Skin of body (tissue), 1 donor: ENCODE measurements at regions not wholly inside any gene's neighbourhood (a gene's known extent, or its start where the extent isn't known, plus 50 kb on each side); places are given as distances from the start of the nearest gene placed in this dataset.

Experiments
- DNase-seq: peaks from one replicate; lab custom pipeline; 2025; lab: John Stamatoyannopoulos, UW

DNA sequence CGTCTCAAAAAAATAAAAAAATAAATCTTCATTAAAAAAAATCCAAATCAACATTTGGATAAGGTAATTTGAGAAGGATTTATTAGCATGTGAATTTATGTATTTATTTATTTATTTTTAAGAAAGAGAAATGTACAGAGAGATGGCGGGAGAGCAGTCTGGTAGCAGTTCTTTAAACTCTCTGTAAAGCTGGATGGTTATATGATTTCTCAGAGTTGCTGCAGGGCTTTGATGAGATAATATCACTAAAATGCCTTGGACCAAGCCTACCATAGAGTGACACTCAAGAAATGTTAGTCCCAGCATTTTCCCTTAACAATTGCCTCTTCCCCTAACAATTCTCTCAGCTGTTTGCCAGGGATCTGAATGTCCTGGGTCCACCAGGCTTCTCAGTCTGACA, 103.4 kb upstream of the LNX1 start:
- DNase-seq, result no peak

DNA sequence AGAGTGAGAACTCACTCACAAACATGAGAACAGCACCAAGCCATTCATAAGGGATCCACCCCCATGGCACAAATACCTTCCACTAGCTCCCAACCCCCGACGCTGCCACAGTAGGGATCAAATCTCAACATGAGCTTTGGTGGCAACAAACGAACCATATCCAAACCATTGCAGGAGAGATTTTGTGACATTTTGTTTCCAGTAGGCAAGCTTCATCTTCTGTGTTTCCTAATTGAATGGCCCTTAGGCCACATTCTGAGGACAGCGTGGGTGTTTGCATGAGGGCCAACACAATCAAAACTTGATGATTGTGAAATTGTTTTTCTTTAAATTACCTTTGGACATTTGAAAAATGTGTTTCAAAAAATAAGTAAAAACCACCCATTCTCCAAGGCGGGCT, 102.6 kb upstream of the LNX1 start:
- DNase-seq, result no peak

DNA sequence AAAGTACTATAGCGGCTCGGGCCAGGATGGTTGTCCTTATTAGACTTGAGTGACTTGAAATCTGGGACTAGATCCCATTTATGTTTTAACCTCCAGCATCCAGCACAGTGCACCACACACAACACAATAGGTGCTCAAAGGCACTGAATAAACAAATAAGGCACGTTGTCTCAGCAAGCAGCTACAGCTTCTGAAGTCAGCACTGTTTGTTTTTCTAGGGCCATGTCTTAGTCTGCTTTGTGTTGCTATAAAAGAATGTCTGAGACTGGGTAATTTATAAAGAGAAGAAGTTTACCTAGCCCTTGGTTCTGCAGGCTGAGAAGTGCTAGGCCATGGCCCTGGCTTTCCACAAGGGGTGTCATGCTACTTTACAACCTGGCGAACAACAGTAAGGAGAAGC, 102.1 kb upstream of the LNX1 start:
- DNase-seq, result no peak

DNA sequence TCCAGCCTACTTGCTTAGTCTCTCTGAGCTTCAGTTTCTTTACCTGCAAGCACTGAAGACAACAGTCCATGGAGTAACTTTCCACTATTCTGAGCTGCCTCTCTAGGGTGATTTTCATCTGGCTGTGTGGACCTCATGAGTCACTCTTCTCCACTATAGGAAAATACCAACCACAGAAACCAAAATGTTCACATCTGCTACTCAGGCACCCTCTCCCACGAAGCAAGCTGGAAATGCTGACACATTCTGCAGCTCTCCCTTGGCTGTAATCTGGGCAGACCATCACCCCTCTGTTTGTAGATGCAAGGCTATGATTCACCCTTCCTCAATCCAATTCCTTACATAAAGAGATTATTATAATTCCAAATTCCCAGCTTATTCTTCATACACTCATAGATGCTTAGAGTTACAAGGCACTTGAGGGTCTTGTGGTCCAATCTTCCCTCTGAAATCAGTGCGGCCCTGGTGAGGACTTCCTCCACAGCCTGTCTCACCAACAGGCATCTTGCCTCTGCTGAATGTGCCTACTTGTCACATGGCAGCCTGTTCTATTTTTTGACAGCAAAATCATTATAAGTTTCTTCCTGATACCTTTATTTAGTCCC, 97.0 kb upstream of the LNX1 start:
- DNase-seq, result peak; percentile 80

DNA sequence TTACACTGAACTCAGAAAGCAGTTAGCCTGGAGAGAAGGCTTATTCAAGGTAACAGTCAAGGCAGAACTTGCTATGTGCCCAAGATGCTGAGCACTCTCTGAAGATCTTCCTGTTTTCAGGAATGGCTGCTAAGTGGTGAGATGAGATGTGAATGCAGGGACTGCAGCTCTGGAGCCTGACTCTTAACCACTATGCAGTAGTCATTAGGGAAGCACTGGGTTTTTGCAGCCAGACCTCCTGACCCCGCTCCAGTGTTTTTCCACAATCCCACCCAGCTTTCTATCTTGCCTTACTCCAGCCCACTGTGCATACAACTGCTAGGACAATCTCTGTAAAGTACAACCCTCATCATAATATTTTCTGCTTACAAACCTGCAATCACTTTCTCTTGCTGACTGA, 95.2 kb upstream of the LNX1 start:
- DNase-seq, result no peak

DNA sequence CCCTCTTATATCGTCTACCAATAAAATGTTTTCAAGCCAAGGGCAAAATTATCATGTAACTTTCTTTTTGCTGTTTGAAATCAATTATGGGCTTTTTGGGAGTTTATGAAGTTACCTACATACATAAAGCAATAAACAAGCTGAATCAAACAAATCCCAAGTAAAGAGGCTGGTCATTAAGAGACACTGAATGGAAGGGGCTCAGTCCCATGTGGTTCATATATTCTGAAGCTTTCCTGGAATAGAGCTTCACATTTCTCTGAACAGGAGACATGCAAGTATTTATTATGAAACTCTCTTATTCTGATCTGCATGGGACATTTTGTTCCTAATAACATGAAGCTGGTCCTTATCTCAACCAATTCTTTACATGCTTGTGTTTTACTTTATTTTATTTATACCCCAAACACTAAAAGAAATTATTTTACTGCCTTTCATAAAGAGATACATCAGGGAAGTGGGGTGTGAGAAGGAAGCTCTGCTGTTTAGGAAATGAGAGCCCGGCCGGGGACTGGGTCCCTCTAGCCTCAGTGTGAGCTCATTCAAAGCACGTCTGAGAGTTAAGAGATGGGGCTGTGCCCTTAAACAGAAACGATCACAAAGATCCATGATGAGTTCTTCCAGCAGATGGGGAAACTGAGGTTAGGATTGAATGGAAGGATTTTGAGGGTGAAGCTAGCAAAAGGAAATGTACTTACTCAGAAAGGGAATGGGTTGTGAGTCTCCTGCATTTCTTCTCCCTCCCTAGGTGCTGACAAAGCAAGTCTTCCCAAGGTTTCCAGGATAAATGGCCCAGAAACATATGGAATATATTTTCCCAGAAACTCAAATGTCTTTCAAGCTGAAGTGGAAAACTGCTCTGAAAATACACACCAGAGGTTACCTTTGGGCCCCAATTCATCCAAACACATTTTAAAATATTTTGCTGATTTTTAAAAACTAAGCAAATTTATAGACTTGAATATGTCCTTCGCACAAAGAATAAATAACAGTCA, 93.1 kb upstream of the LNX1 start:
- peak; percentile 31 for DNase-seq

DNA sequence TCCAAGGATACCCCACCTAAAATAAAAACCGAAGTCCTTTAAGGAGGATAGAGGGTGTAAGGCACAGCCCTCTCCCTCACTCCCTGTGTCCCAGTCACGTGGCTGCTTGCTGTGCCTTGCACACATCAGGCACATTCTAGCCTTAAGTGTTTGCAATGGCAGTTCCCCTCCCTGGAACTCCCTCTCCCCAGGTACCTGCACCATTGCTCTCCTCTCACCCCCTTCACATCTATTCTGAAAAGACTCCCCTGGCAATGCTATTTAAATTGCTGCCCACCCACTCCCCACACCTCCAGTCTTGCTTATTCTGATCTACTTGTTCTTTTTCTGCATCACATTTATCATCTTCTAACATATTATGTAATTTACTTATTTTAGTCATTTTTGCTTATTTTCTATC, 91.6 kb upstream of the LNX1 start:
- no peak for DNase-seq

DNA sequence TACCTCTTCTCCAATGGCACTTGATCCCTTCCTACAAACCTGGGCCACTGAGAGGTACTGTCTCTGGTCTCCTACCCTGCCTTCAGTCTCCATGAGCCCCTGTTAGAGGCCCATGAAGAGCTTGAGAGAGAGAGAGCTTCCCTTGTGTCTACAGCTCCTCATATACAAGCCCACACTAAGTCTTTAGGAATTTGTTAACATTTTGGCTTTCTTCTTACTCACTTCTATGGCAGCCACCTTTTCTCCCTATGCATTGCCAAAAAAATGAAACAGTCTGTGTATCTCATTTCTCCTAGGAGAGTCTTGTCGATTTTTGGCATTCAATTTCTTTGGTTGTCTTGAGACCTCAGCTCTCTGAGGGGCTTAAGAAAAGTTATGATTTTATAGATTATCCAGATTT, 90.9 kb upstream of the LNX1 start:
- no peak for DNase-seq

DNA sequence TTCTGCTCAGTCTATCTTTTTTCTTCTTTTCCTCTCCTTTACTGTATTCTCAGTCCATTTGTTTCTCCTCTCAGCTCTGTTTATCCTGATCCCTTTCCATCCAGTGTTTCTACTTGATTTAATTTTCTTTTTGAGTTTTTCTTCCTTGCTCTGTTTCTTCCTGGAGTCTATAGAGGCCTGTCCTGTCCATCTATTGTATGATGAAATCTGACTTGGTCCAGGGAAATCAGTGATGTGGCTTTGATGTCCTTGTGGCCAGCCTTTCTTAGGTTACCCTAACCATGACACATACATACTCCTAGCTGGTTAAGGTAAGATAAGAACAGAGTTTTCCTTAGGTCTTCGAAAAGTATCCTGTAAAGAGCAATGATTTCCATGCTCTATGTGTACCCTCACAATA, 89.3 kb upstream of the LNX1 start:
- DNase-seq, result no peak

DNA sequence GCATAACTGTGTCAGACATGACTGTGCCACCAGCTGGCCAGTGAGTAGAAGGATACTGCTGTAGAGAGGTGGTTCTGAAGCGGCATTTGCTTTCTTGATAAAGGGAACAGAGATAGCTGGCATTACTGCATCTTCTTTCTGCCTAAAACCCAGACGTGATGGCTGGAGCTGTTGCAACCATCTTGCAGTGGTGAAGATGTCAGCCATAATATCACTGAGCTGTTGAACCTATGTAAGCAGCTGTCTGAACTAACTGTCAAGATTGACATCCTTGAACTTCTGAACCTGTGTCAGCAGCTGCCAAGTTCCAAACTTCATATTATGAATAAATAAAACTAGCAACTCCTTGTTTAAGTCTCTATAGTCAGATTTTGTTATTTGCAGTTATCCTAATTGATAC, 88.9 kb upstream of the LNX1 start:
- no peak for DNase-seq

DNA sequence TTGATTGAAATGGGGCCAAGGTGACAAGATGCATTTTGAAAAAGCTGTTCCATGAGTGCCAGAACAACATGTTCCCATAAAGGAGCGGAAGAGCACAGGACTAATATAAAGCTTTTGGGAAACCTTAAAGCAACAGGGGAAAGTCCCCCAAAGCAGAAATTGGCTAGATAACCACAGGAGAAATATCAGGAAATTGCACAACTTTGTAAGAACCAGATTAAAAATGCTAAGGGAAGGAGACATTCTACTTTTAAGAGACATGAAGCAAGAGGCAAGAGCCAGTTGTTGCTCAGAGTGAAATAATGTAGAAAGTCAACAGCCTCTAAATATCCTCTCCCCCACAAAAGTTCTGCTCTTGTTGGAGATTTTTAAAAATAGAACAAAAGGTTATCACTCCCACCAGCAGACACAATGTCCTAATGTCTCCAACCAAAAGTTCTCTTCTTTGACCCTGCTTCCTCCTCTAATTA, 85.2 kb upstream of the LNX1 start:
- DNase-seq, result no peak

DNA sequence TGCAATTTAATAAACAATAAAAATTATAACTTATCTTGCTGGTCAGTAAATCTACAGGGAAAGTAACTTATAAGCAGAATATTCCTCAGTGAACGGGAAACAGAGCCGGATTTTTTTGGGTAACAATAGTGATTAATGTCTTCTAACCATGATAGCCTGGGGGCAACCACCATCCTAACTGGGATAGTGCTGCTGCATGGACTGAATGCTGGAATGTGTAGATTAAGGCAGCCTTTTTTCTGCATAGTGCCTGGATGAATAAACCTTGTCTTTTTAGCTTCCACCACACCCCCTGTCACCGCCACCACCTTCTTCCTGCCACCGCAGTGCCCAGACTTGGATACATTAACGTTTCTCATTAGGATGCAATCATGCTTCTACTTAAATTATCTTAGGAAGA, 83.6 kb upstream of the LNX1 start:
- no peak for DNase-seq

DNA sequence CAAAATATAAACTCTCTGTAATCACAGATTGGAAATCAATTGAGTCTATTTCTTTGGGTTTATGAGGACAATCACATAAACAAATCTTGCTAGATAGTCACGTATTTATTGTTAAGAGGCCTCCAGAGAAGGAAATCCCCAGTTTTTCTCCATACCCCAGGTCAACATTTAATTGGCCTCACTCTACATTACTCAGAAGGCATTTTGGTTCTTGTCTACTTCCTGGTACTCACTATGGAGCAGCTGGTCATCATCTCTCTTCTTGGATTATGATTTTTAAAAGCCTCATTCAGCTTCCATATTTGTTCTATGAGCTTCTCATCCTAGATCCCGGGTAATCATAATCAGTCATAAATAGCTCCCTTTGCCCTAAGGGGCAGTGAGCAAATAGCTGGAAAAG, 81.6 kb upstream of the LNX1 start:
- DNase-seq, result no peak

DNA sequence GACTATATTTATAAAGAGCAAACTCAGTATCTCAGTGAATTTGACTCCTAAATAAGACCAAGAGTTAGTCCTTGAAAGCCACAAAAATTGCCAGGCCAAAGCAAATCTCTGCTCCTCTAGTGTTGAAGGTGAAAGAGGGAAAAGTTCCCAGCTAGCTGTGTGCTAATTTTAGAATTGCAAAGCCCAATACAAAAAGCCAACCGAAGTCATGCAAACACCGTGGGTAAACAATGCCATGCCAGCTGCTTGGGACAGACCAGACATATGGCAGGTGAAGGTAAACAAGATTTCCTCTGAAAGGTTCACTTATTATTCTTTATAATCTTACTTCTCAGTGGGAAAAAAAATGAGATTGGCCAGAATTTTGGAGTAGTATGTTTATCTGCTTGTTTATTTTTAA, 80.5 kb upstream of the LNX1 start:
- DNase-seq, result no peak

DNA sequence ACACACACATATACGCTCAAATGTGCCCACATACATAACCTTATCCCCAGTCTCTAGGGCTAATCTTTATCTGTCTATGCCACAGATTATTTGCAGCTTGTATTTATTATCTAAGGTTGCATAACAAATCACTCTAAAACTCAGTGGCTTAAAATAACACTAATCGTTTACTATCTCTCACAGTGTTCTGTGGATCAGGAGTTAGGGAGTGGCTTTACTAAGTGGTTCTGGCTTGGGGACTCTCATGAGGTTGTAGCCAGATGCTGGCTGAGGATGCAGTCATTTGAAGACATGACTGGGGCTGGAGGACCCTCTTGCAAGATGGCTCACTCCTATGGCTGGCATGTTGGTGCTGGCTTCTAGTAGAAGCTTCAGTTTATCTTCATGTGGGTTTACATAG, 68.5 kb upstream of the LNX1 start:
- no peak for DNase-seq

DNA sequence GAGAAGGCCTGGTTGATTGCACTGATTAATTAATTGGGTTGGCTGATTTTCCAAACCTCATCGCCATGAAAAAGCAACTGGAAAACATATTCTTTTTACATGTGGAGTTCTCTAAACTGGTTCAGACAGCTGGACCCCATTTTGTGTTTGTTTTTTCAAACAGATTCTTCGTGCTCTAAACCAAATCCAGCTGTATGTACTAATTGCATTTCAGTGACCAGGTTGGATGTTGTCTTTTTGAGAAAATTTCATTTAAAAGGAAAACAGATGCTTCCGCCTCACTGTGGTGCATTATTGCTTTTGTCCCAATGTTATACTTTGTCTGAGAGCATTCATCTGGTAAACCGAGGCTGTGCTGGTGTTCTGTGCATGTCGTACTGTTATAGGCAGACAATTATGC, 67.8 kb upstream of the LNX1 start:
- peak; percentile 35 for DNase-seq

DNA sequence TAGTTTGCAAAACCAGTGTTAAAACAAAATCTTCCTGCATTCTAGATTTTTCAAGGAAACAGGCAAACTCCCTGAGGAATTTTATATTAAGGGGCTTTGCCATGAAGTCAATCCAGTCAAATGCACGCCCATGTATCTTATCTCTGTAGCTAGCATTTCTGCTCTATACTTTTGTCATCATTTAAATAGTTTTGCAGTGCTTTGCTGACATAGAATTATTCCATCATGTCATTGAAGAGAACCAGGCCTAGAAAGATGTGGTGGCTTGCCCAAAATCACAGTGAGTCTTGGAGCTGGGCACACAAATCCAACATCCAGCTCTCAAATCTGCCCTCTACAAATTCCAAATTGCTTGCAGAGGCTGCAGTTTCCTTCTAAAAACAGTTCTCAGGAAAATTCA, 66.7 kb upstream of the LNX1 start:
- no peak for DNase-seq

DNA sequence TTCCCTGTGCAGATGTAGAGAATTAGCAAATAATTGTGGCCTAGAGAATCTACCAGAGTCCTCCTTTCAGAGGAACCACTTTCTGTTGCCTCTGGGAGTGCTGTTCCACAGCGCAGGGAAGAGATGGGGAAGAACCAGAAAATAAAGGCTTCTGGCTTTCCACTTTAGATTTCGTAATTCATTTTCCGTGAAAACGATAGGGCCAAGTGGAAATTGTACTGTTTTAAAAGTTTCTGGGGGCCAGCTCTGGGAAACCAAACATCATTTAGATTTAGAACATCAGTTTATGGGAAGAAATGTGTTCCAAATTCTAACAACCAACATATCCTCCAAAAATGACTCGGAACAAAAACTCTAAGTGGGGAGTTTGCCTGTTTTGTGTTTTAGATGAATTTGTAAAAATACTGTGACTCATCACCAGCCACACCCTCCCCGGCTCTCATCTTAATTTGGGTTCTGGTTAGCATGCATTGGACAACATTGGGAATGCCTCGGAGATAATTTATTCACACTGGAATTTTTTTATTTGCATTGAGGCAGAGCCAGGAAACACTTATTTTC, 65.2 kb upstream of the LNX1 start:
- peak; percentile 97 for DNase-seq

DNA sequence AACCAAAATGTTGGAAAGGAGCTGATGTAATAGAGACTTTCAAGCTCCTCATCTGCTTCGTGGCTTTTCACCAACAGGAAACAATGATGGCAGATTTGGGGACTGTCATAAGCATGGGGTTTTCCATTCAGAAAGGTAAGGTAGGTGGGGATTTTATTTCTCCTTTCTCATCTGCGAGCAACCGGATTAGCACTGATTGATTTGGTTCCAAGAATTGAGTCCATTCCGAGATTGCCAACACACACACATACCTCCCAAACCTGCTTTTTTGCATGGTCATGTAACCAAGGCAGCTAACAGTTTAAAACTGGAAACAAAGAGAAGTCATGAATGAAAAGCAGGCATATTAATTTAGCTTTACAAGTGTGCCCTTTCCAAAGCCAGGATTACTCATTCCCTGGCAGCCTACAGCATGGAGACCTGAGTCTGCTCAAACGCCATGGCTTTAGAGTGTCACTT, 63.0 kb upstream of the LNX1 start:
- DNase-seq, result no peak

DNA sequence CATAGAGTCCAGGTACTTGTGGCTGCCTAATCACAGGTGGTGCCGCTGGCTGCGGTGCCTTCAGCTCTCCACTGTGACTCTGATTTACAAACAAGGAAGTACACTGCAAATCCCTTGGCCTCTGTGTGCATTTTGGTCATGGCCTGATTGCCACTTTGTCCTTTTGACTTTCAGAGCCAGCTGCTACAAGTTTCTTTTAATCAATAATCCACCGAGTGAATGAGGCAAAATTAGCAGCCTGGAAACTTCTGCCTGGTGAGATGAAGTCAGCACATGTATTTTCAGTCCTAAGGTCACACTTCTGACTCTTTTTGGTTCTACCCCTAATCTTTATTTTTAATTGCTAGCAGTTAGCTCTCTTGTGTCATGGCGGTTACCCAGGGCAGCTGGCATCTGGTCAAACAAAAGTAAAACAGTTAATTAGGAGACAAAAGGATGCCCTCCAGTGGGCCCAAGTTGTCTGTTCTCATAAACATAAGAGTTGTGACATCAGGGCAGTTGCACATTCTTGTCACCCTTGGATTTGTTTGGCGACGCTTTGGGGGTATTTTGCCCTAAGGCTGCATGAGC, 62.3 kb upstream of the LNX1 start:
- no peak for DNase-seq

DNA sequence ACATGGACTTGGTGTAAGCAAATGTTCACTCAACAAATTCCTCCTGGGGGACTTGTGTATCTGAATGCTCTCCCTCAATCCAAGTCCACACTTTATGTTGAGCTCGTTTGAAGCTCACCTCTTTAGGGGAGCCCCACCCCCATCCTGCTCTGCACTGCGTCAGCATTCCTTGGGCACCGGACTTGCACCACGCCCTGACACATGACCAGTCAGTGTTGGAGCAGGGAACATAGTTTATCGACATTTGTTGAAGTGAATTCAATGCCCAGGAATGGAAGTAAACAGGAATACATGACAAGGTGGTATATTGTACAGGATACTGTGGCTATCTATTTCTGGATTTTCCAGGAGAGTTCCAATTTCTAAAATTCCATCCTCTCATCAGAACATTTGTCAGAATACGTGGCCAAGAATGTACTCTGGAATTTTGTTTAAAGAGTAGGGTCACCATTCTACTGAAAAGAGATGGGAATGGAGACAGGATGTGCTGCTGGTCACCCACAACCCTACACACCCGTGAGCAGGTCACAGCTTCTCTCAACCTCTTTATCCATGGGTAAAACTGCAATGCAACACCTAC, 60.0 kb upstream of the LNX1 start:
- DNase-seq, result no peak

DNA sequence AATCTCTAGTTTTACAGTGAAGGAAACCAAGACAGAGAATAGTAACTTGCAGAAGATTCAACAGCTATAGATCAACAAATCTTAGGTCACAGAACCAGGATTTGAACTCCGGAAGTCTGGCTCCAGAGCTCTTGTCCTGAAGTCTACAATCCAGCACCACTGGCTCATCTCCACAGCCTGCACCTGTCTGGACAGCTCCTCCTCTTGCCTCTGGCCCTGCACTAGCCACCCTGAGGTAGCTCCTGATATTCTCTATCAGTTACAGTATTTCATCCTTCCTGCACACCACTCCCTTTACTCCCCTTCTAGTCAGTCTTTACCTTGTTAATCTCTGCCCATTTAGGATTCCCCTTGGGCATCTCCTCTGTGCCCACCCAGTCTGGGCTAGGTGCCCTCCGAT, 58.1 kb upstream of the LNX1 start:
- DNase-seq, result no peak
